ENCODE measurements at regions not wholly inside any gene's neighbourhood (a gene's known extent, or its start where the extent isn't known, plus 50 kb on each side); places are given as distances from the start of the nearest gene placed in this dataset.

DNA sequence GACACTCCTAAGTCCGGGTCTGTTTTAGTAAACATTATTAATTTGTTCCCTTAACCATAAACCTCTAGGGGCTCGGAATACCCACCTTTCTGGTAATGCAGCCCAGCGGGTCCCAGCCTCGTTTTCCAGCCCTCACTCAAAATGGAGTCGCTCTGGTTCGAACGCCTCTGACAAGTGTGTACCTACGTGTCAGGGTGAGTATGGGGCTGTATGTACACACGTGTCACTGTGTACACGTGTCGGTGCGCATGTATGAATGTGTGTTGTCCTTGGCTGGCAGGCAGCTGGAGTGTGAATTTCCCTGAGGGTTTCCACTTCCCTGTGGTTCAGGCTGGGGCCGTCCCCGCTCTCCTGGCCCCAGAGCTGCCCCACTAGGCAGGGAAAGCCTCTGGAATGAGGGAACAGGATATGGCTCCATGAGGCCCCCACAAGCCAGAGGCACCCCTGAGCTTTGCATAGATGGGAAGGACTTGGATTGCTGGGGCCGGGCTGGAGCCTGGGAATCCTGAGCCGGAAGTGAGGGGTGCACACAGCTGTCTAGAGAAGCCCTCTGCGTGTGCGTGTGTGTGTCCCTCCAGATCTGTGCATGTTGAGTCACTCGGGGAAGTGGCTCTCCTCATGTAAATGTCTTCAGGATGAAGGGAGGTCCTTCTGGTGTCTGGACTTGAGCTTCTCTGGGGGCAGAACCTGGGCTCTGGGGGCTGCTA is 160.8 kb upstream of the IER5L start:
- peak; percentile 63 for DNase-seq

DNA sequence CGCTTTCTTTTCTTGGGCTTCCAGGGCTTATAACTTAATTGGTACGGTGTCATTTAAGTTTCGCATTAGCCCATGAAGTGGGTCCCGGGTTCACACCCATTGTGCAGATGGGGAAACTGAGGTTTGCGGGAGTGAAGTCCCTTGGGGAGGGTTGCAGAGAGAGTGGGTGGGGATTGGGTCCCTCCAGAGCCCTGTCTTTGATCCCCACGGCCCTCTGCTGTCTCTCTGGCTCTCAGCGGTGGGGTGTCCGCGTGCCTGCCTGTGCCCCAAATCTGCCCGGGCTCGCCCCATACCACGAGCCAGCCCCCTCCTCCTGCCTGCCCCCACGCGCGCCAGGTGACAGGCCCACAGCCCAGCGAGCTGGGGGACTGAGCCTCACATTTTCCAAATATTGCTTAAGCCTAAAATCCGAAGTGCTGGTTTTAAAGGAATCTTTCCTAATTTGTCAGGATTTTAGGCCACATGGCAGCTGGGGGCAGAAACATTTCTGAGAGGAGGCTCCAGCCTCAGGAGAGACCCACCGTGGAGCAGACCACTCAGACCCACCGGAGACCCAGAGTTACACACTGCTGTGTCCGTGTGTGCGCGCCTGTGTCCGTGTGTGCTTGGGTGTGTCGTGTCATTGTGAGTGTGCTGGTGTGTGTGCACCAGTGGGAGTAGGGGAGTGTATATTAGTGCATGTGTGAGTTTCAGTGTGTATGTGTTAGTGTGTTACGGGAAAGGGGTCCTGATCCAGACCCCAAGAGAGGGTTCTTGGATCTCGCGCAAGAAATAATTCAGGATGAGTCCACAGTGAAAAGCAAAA is 159.5 kb upstream of the IER5L start:
- DNase-seq = no peak

DNA sequence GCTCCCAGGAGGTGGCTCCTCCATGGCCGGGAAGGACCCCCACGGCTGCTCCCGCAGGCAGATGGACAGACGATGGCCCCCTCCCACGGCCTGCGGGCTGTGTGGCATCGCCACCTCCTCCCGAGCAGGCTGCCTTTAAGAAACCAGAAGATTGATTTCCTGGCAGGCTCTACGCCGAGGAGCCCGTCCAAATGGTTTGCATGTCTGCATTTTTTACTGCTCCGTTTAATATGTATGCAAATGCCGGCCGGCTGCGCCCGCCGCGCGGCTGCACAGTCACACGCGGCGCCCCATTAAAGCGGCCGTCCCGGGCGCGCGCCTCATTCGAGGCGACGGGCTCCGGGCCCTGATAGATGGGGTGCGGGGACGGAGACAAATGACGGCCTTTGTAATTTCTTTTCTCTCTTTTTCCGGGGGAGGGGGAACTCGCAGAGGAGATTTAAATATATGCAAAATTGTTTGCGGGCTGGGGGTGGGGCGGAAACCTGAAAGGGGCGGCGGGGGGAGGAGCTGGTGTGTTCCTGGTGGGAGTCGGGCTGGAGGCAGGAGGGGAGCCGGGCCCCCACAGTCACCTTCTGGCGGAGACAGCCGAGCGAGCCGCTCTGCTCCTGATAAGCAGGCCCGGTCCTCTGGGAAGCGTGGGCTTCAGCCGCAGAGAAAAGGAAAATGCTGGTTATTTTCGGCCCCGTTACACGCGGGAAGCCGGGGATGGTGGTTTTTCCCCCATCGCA is 158.7 kb upstream of the IER5L start:
- peak; percentile 87 for DNase-seq

DNA sequence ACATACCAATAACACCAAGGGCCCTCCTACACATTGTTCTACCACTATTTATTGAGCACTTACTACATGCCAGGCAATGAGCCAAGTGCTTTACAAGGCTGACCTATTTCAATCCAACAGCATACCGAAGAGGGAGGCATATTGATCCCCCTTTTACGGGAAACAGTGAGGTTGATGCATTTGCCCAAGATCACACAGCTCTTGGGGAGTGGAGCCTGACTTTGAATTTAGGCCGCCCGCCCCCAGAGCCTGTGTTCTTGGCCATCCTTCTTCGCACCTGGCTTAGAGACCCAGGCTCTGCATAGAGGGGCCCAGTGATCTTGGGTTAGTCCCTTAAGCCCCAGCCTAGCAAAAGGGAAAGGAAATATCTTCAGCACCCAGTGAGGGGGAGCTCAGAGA is 158.1 kb upstream of the IER5L start:
- peak; percentile 47 for DNase-seq

DNA sequence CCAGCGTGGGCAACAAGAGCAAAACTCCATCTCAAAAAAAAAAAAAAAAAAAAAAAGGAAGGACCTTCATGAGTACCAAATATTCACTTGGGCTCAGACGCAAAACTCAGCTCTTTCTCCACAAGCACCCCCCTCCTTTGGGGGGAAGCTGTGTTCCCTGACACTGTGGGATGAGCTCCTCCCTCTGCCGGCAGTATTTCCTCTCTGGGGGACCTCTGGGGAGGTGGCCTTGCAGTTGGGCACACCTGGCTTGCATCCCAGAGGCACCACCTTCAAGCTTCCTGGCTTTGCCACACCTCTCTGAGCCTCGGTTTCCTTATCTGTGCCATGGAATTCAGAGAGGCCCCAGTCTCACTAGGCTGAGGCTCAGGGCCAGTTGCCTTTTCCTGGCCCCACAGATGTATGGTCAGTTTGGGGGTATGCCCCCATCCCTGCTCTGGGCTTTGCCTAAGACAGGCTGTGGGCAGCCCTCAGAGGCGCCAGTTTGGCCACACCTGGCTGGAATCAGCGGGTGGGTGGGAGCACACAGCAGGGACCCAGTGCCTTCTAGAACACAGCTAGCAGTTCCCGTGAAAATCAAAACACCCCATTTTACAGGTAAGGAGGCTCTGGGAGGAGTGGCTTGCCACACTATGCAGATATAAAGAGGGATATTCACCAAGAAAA is 157.5 kb upstream of the IER5L start:
- no peak for DNase-seq

DNA sequence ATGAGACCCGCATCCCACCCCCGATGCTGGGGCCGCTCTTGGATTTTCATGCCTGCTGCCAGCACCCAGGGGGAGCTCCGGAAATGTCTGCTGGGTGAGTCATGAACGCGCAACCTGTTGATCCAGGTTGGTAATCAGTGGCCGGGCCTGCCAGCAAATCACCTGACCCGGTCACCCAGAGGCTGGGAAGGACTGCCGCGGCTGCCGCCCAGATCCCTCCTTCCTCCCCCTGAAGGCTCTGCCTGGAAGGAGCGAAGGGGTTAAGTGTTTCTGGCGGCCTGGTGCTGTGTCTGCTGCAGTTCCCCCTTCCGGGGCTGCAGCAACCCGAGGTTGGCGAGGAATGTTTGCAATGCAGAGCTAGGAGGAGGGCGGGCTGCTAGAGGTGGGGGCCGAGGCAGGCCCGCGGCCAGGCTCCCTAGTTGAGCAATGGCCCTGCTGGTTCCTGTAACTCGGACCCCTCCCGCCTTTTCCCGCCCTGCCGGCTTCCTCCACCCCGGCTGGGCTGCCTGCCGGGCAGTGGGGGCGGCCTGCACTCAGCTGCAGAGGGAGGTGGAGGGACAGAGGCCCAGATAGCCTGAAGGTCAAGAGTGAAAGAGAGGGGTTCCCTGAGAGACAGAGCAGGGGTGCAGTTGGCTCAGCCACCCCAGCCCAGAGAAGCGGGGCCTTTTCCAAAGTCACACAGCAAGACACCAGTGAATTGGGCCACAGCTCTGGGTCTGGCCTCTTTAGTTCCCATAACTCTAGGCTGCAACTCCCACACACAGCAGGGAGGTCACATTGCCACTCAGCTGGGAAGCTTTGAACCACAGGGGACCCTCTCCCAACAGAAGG is 156.3 kb upstream of the IER5L start:
- peak; percentile 96 for DNase-seq

DNA sequence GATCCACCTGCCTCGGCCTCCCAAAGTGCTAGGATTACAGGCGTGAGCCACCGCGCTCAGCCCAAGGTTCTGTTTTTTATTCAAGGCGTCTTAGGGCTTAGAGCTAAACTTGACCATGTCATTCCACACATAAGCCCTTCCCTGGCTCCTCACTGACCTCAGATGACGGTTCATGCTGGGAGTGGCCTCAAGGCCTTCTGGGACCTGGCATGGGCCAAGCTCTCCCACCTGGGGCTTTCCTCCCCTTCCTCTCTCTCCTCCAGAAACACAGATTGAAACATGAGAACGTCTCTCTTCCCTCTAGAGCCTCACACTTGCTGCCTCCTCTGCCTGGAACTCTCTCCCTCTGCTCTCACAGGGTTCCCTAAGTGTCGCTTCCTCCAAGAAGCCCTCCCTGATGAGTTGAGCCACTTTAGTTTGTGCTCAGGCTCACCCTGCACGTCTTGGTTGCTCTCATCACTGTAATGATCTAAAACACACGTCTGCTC is 155.6 kb upstream of the IER5L start:
- DNase-seq = peak; percentile 30

DNA sequence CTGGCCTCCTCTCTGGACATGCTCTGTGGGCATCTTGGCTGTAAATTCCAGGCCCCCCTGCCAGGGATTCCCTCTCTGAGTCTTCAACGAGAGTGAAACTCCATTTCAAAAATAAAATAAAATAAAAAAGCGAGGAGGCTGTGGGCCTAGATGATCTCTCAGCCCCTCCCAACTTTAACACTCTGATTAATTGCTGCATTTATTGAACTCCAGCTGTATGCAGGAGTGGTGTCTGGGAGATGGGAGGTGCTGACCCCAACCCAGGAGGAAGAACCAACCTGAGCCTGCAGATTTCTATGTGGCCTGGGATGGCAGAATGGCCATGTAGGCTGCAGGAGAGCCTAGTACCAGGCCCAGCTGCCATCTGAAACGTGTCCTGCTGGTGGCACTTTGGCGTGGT is 154.5 kb upstream of the IER5L start:
- no peak for DNase-seq

DNA sequence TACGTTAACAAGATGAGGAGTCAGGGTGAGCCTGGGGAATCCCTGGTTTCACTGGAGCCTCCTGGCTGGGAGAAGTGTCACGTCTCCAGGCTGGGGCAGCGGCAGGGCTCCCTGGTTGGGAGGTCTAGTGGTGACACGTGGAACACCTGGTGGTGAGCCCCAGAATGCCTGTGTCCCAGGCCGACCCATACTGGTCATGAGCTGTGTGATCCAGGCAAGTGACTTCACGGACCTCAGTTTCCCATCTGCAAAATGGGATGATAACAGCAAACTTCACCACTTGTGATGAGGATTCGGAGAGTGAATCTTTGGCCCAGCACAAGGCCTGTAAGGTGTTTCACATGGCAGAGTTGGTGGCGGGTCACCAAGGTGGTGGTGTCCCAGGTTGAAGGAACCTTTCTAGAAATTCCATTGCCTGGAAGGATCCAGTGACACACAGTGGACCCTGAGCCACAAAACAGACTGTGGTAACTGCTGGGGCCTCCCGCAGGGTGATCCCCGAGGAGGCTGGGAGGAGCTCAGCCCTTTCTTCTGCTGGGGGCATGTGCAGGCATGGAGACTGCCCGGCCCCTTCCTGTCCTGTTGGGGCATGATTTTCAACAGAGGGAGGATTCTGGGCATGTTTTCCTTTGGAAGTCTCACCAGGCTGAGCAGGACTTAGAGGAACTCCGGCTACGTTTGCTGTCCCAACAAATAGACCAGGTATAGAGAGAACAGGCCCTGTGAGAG is 153.9 kb upstream of the IER5L start:
- DNase-seq = no peak

DNA sequence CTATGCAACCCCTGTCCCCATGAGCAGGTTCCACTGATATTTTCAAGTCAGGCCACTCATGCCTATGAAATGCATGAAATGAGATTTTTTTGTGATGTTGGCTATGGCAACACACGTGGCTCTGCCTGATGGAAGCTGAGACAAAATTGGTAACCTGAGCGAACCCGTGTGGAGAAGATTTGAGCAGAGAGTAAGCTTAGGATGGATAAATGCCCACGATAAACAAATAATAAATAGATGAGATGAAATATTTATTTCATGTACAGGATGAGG is 153.4 kb upstream of the IER5L start:
- DNase-seq = no peak

DNA sequence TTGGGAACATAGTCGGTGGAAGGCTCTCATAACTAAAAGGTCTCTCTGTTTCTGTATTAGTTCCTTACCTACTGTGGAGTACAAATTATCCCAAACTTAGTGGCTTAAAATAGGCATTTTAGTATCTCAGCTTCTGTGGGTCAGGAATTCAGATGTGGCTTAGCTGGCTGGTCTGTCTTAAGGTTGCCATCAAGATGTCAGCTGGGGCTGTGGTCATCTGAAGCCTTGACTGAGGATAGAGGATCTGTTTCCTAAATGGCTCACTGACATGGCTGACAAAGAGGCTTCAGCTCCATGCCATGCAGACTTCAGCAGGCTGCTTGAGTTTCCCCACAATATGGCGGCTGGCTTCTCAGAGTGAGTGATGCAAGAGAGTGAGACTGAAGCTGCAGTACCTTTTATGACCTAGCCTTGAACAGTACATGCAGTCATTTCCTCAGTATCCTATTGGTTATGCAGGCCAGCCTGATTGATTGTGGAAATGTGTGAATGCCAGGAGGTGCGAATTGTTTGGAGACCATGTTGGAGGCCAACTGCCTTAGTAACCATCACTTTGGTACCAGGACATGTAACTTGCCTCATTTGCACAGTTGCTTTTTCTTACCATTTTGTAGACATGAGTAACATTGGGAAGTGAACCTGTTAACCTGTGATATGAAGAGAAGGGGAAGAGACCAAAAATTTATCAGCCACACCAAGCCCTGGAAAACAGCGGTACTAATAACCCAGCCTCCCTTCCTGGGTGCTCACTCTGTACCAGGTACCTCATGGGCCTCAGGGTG is 152.8 kb upstream of the IER5L start:
- no peak for DNase-seq

DNA sequence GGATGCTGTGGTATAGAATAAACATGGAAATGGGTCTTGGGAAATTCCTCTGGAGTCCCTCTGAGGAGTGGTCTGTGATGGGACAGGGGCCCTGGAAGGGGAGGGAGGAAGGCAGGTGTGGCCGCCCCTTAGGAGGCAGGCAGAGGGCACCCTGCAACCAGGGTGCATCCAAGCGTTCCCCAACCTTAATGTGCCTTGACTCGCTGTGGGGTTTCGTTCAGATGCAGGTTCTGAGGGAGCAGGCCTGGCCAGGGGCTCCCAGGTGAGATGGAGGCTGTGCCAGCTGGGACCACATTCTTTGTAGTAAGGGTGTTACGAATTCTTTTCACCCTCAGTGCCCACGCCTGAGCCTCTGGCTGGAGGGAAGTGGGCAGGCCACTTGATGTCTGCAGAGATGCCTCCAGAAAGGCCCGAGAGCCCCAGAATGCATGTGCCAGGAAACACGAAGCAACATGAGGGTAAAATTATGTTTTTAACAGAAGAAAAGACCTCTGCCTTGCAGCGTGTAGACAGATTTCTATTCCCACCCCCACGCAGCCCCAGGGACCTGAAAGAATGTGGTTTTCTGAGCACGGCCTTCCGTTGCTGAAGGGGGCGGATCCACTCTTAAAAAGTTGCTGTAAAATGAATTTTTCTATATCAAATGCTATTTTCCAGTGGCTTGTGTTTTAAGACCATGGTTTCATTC is 150.4 kb upstream of the IER5L start:
- DNase-seq = peak; percentile 85

DNA sequence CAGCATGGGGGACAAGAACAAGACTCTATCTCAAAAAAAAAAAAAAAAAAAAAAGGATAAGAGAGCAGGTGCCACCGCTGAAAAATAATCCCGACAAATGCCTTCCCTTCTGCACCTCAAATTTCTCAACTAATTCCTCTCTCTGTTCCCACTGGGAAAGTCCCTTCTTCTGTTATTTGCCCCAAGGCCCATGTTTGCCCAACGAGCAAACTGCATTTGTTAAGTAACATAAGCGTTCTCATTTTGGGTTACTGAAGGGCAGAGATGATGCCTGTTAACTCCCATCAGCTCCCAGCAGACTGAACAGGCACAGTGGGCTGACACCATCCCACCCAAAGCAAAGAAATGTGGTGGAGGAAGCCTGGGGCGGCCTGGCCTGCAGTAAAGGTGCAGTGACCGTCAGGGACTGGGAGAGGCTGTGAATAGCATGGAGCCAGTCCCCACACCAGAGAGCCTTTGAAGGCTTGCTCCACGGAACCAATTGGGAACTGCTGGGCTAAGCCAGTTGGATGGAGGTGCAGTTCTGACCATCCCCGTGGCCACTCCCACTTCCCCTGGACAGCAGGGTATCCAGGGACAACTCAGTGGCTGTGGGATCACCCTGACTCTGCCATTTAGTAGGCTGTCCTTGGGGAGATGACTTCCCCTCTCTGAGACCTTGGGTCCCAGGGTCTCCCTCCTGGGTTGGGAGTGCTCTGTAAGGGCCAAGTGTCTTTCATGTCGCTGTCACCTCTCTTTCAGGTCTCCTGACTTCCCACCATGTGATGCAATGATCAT is 149.7 kb upstream of the IER5L start:
- DNase-seq = peak; percentile 29

DNA sequence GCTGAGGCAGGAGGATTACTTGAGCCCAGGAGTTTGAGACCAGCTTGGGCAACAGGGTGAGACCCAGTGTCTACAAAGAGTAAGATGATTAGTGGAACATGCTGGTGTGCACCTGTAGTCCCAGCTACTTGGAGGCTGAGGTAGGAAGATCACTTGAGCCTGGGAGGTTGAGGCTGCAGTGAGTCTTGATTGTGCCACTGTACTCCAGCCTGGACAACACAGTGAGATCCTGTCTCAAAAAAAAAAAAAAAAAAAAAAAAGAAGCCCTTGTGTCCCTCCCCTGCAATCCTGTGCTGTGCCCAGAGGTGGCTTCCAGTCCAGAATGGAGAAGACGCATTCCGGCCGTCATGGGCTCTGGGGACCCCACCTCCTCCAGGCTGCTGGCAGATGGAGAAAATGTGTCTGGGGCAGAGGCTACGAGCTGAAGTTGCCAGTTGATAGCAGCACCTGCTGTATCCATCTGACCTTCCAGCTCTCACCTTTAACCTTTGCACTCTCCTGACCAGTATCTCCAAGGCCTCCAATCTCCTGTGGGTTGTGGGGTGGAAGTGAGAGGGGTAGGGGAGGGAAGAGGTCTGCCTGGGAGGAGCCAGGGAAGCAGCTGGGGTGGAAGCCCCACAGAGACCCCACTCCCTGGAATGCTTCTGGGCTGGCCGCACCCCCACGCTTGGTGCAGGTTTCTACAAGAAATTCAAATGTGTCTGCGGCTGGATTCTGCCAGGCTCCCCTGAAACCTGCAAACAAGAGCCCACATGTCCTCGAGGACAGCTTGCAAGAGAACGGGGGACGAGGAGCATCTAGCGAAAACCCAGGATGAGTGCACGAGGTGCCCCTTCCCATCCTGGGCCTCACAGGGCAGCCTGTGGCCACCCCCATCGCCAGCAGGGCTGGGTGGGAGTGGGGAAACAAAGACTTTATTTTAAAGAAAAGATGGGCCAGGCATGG is 148.3 kb upstream of the IER5L start:
- peak; percentile 23 for DNase-seq

DNA sequence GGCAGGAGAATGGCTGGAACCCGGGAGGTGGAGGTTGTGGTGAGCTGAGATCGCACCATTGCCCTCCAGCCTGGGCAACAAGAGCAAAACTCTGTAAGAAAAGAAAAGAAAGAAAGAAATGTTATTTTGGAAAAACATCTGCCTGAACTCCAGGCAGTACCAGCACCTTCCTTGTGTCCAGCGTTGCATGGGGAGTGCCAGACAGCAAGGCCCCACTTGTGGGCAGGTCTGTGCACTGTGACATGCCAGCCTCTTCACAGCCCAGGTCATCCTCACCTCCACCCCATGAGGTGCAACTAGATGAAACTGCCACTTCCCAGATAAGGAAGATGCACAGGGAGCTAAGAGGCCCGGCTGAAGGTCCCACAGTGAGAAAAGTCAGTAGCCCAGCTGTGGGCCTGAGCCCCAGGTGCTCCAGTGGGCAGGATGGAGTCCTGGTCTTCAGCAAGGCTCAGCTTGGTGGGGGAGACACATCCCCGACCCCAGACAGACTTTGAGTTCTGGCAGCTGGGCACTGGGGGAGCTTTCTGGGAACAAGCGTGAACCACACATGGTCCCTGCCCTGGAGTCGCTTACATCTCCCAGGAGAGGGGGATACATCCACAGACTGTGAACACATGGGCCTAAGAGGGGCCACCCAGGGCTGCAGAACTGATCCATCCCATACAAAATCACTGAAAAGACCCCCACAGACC is 146.9 kb upstream of the IER5L start:
- DNase-seq = no peak

DNA sequence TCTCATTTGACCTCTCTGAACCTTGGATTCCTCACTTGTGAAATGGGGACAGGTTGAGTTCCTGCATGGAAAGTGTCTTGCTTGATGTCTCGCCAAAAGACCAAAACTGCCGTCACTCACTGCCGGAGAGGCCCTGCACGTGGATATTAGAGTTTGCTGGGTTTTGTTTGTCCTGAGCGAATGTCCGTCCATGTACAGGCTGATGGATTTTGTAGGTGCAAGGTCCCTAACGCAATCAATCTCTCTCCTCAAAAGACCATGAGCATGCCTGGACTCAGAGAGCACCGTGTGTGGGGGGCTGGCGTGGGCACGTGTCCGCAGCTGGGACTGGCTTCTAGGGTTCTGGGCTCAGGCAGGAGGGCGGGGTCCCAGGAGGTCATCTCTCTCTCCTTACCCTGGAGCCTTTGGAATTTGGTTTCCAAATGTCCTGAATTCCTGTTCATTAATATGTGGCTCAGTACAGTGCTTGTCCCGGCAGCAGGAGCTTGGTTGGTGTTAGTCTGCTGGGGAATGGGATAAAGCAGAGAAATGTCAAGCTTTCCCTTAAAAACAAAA is 146.0 kb upstream of the IER5L start:
- no peak for DNase-seq

DNA sequence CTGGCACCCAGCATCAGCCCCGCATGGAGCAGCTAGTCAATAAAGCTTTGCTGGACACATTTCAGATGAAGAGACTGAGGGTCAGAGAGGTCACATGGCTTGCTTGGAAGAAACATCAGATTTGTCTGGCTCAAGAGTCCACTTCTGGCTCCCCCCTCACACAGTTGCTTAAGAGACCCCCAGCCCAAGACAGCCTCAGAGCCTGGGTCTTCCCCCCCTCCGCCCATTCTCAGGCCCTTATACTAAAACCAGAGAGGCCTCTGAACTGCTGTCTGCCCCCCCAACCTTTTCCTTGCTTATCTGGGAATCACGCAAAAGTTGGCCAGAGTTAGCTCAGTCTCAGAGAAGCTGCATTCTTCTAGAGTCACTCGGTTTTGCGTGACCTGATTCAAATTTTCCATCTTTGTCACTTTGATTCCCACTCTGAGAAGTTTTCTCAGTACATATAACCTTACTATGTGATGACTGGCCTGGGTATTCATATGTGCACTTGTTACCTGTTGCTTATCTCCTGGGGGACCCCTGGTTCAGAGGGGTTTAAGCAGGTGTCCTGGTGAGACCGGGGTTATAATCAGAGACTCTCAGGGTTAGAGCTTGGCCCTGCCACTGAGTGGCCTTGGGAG is 145.4 kb upstream of the IER5L start:
- DNase-seq = no peak

Data from left hindlimb (tissue), 1 donor.